ENCODE measurements at regions not wholly inside any gene's neighbourhood (a gene's known extent, or its start where the extent isn't known, plus 50 kb on each side); places are given as distances from the start of the nearest gene placed in this dataset.

GRCh38 chr17:13671771-13672170, 70.0 kb upstream of the HS3ST3A1 start:
- TF ChIP-seq CTCF (conservative IDR thresholded peaks at IDR 0.05; ENCODE audit: low read depth in 2 of 2) (no peak), REST (IDR thresholded peaks at IDR 0.05; ENCODE audit: unreplicated experiment) (no peak), EZH2phosphoT487 (IDR thresholded peaks at IDR 0.05; ENCODE audit: unreplicated experiment) (no peak), EZH2 (IDR thresholded peaks at IDR 0.05; ENCODE audit: low read depth, unreplicated experiment) (no peak), ZNF462 (CRISPR knock-in tag; IDR thresholded peaks at IDR 0.05) (no peak), POLR2AphosphoS5 (IDR thresholded peaks at IDR 0.05; ENCODE audit: low read depth) (no peak)

Measured in GM23338 (cell line).